K562 (cell line): ENCODE measurements at regions not wholly inside any gene's neighbourhood (a gene's known extent, or its start where the extent isn't known, plus 50 kb on each side); places are given as distances from the start of the nearest gene placed in this dataset.

Source experiments
- ATAC-seq: fragments of 200-7000 bp; cut with Tn5 transposase; 3 replicates; pipeline ENCODE4 v1.9.1; 2020; ENCODE audit warnings: moderate library complexity
- BruUV-seq: library from RNA; stranded (reverse); fragments of 400-500 nt; replicated peaks from 2 replicates; lab custom pipeline; 2021; lab: Mats Ljungman, UMichigan
- CTCF ChIA-PET: fragments of 300-600 bp; formaldehyde crosslinking; extraction: SDS; loops from one replicate; lab custom pipeline; 2021; ENCODE audit warnings: low intra/inter-chr PET ratio; lab: Yijun Ruan, JAX
- POLR2A ChIA-PET: fragments of 300-600, 350-650 bp; sonication (Branson Sonifier 250); formaldehyde crosslinking; extraction: SDS; loops from one replicate; lab custom pipeline; 2021; ENCODE audit warnings: antibody characterized with exemption, inconsistent platforms; lab: Yijun Ruan, JAX
- DNase-seq, 4 experiments: peaks; one replicate each; pipeline versions ENCODE4 v3.0.0 to v3.0.0-alpha.2; 2011 to 2018; ENCODE audit warnings: low spot score in 3 of 4, mixed read lengths in 3 of 4; ENCODE audit errors: extremely low read depth in 1 of 4
- FAIRE-seq: peaks from 2 replicates; lab custom pipeline; 2011; peaks lifted over from hg19 to GRCh38; lab: Jason Lieb, UNC
- H2AFZ ChIP-seq: 2 replicates; pipeline ENCODE4 v1.6.0; 2011; ENCODE audit warnings: low read depth, low read length, control low read depth, inconsistent platforms
- H3K27ac ChIP-seq: fragments of 200-600 bp; 3 replicates; pipeline ENCODE4 v1.8.0; 2011; ENCODE audit warnings: low read depth, mild to moderate bottlenecking, control low read depth, inconsistent platforms, low read length, moderate library complexity, mixed read lengths; ENCODE audit errors: extremely low read depth
- H3K27me3 ChIP-seq, 2 experiments: fragments of 300-600 bp in 1 of 2; 2 replicates in 1 of 2; 3 replicates in 1 of 2; pipeline versions ENCODE4 v1.6.0 to v1.8.0; 2011; ENCODE audit warnings: inconsistent platforms in 2 of 2, low read length in 2 of 2, mild to moderate bottlenecking in 1 of 2, mixed read lengths in 1 of 2, moderate library complexity in 1 of 2; ENCODE audit not compliant: control insufficient read depth in 2 of 2, insufficient read depth in 2 of 2
- H3K36me3 ChIP-seq: fragments of 300-600 bp; 3 replicates; pipeline ENCODE4 v1.8.0; 2011; ENCODE audit warnings: mild to moderate bottlenecking, low read length, inconsistent platforms; ENCODE audit not compliant: control insufficient read depth, insufficient read depth
- H3K4me1 ChIP-seq, 2 experiments: fragments of 200-600 bp in 1 of 2; replicated peaks in 1 of 2; 2 replicates in 1 of 2; 3 replicates in 1 of 2; pipeline versions ENCODE4 v1.5.1 to v1.8.0; 2011; ENCODE audit warnings: inconsistent platforms in 2 of 2, low read length in 2 of 2, mild to moderate bottlenecking in 1 of 2, mixed read lengths in 1 of 2, moderate library complexity in 1 of 2; ENCODE audit not compliant: control insufficient read depth in 2 of 2, insufficient read depth in 2 of 2
- H3K4me2 ChIP-seq: 2 replicates; pipeline ENCODE4 v1.6.1; 2011; ENCODE audit warnings: low read length, control low read depth, inconsistent platforms, mixed read lengths; ENCODE audit not compliant: insufficient read depth
- H3K4me3 ChIP-seq: fragments of 200-600 bp; sonication (generic), shearing (Covaris generic); 2 replicates; pipeline ENCODE4 v1.5.1; 2016; ENCODE audit warnings: control low read depth, inconsistent platforms
- H3K79me2 ChIP-seq: fragments of 200-600 bp; 3 replicates; pipeline ENCODE4 v1.8.0; 2011; ENCODE audit warnings: low read length, inconsistent platforms; ENCODE audit not compliant: control insufficient read depth, insufficient read depth
- H3K9ac ChIP-seq, 2 experiments: 2 replicates each; pipeline versions ENCODE4 v1.6.0 to v1.6.1; 2011; ENCODE audit warnings: low read depth in 2 of 2, low read length in 2 of 2, control low read depth in 1 of 2, inconsistent platforms in 1 of 2, mild to moderate bottlenecking in 1 of 2, mixed read lengths in 1 of 2; ENCODE audit not compliant: insufficient read depth in 1 of 2
- H3K9me1 ChIP-seq: one replicate; pipeline ENCODE4 v1.6.0; 2011; ENCODE audit warnings: inconsistent platforms, mild to moderate bottlenecking, low read length, moderate library complexity; ENCODE audit not compliant: control insufficient read depth, insufficient read depth
- H3K9me3 ChIP-seq: replicated peaks from 2 replicates; pipeline ENCODE4 v1.5.1; 2011; ENCODE audit warnings: low read depth, low read length, inconsistent platforms; ENCODE audit not compliant: control insufficient read depth, insufficient read depth
- H4K20me1 ChIP-seq: replicated peaks from 2 replicates; pipeline ENCODE4 v1.6.1; 2011; ENCODE audit warnings: low read length, inconsistent platforms, mixed read lengths; ENCODE audit not compliant: control insufficient read depth, insufficient read depth
- CREB1 ChIP-seq, 2 experiments: sonication (generic) in 1 of 2; formaldehyde crosslinking in 1 of 2; IDR thresholded peaks; 2 replicates each; pipeline versions ENCODE4 v1.6.1 to v1.8.0; 2012 to 2022; ENCODE audit warnings: inconsistent platforms in 1 of 2, mild to moderate bottlenecking in 1 of 2, missing genetic modification reagents in 1 of 2, moderate library complexity in 1 of 2
- GTF2B ChIP-seq: IDR thresholded peaks from 2 replicates; pipeline ENCODE4 v1.6.1; 2011; ENCODE audit not compliant: insufficient read length; ENCODE audit errors: extremely low read depth
- HES1 ChIP-seq: fragments of 450-650 bp; IDR thresholded peaks from 2 replicates; pipeline ENCODE4 v1.6.1; 2016; ENCODE audit warnings: low read depth, mild to moderate bottlenecking, moderate library complexity
- HMG20A ChIP-seq: fragments of 450-650 bp; formaldehyde crosslinking; conservative IDR thresholded peaks from 2 replicates; pipeline ENCODE4 v1.4.0; 2020; ENCODE audit warnings: mild to moderate bottlenecking, mixed read lengths
- HNRNPH1 ChIP-seq: fragments of 200-400 bp; formaldehyde crosslinking; optimal IDR thresholded peaks from 2 replicates; pipeline ENCODE3; 2017; ENCODE audit warnings: low read depth, mild to moderate bottlenecking, low read length, moderate library complexity
- HNRNPL ChIP-seq: fragments of 200-400 bp; formaldehyde crosslinking; IDR thresholded peaks from 2 replicates; pipeline ENCODE4 v1.6.1; 2017; ENCODE audit warnings: low read depth, mild to moderate bottlenecking, low read length
- HNRNPUL1 ChIP-seq: fragments of 200-400 bp; formaldehyde crosslinking; IDR thresholded peaks from 2 replicates; pipeline ENCODE4 v1.6.1; 2017; ENCODE audit warnings: low read length
- KHSRP ChIP-seq: fragments of 450-650 bp; IDR thresholded peaks from 2 replicates; pipeline ENCODE4 v1.6.1; 2017
- LCOR ChIP-seq: sonication (generic); formaldehyde crosslinking; IDR thresholded peaks from 2 replicates; pipeline ENCODE4 v1.8.0; 2022; ENCODE audit warnings: mild to moderate bottlenecking, missing genetic modification reagents
- NR4A1 ChIP-seq, 2 experiments: fragments of 250-450 bp in 1 of 2; fragments of 450-650 bp in 1 of 2; sonication (Bioruptor Pico) in 1 of 2; IDR thresholded peaks; 2 replicates each; pipeline versions ENCODE4 v1.4.0 to v1.6.1; 2016 to 2020; ENCODE audit warnings: mild to moderate bottlenecking in 2 of 2, missing compliant biosample characterization in 1 of 2, missing genetic modification characterization in 1 of 2, moderate library complexity in 1 of 2
- RNF2 ChIP-seq: sonication (generic); IDR thresholded peaks from 2 replicates; pipeline ENCODE4 v1.6.1; 2016
- SAP30 ChIP-seq: fragments of 200-600 bp; sonication (generic); IDR thresholded peaks from 2 replicates; pipeline ENCODE4 v1.6.1; 2012; ENCODE audit warnings: borderline replicate concordance, low read depth, mild to moderate bottlenecking, moderate library complexity, low read length, control low read depth, inconsistent platforms; ENCODE audit not compliant: insufficient read depth, poor library complexity, severe bottlenecking
- TAF7 ChIP-seq: fragments of 450-650 bp; IDR thresholded peaks from 2 replicates; pipeline ENCODE4 v1.6.1; 2016; ENCODE audit warnings: missing genetic modification characterization, missing compliant biosample characterization
- ZNF444 ChIP-seq: fragments of 250-450 bp; sonication (Bioruptor Pico); IDR thresholded peaks from 2 replicates; pipeline ENCODE4 v1.4.0; 2020; ENCODE audit warnings: mild to moderate bottlenecking, moderate library complexity
- ZNF764 ChIP-seq: fragments of 250-450 bp; sonication (Bioruptor Pico); IDR thresholded peaks from 2 replicates; pipeline ENCODE4 v1.4.0; 2020; ENCODE audit warnings: low read depth, mild to moderate bottlenecking, moderate library complexity
- ZNF79 ChIP-seq: fragments of 250-450 bp; sonication (Bioruptor Pico); IDR thresholded peaks from 2 replicates; pipeline ENCODE4 v1.4.0; 2020; ENCODE audit warnings: low read depth, mild to moderate bottlenecking, moderate library complexity
- ZSCAN32 ChIP-seq: fragments of 450-650 bp; formaldehyde crosslinking; IDR thresholded peaks from 2 replicates; pipeline ENCODE4 v1.4.0; 2020; ENCODE audit warnings: mild to moderate bottlenecking, moderate library complexity
- WGBS: fragments of 100-300 bp; shearing (Covaris generic); methylation state at CpG from one replicate; pipeline ENCODE4 v1.1.6; 2016; ENCODE audit warnings: low coverage, mixed read lengths; ENCODE audit not compliant: insufficient coverage; ENCODE audit errors: missing lambda C conversion rate; 5-methylcytosine and 5-hydroxymethylcytosine counted together
- in situ Hi-C: fragments of 300-500 bp; cut with MboI; formaldehyde crosslinking; loops from 4 replicates; pipeline ENCODE4 v1.15.0; 2018; ENCODE audit warnings: inconsistent platforms, mixed read lengths
- intact Hi-C: fragments of 100-400 bp; cut with micrococcal nuclease; formaldehyde crosslinking; loops from 2 replicates; pipeline ENCODE4 v1.14.2; 2022
- TF ChIP-seq, protein P1 (sequence below): fragments of 250-450 bp; sonication (Bioruptor Pico); IDR thresholded peaks from 2 replicates; pipeline ENCODE4 v1.9.0; 2021; ENCODE audit warnings: mild to moderate bottlenecking, inconsistent platforms
- TF ChIP-seq, protein P2 (sequence below), 2 experiments: fragments of 450-650 bp in 1 of 2; sonication (generic) in 1 of 2; formaldehyde crosslinking; conservative IDR thresholded peaks; 2 replicates each; pipeline versions ENCODE4 v1.4.0 to v1.8.1; 2020 to 2022; ENCODE audit warnings: mild to moderate bottlenecking in 1 of 2, missing genetic modification reagents in 1 of 2

GRCh38 chr1:88080875-88081274 lies 603.2 kb upstream of the PKN2 start (continued):
- TF ChIP-seq, protein P1, sequence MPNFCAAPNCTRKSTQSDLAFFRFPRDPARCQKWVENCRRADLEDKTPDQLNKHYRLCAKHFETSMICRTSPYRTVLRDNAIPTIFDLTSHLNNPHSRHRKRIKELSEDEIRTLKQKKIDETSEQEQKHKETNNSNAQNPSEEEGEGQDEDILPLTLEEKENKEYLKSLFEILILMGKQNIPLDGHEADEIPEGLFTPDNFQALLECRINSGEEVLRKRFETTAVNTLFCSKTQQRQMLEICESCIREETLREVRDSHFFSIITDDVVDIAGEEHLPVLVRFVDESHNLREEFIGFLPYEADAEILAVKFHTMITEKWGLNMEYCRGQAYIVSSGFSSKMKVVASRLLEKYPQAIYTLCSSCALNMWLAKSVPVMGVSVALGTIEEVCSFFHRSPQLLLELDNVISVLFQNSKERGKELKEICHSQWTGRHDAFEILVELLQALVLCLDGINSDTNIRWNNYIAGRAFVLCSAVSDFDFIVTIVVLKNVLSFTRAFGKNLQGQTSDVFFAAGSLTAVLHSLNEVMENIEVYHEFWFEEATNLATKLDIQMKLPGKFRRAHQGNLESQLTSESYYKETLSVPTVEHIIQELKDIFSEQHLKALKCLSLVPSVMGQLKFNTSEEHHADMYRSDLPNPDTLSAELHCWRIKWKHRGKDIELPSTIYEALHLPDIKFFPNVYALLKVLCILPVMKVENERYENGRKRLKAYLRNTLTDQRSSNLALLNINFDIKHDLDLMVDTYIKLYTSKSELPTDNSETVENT (CRISPR knock-in tag): no peak
- no peak for TF ChIP-seq CREB1 (IDR thresholded peaks at IDR 0.05)
- TF ChIP-seq CREB1 (CRISPR knock-in tag; IDR thresholded peaks at IDR 0.05): no peak
- TF ChIP-seq SAP30: no peak
- no peak for TF ChIP-seq HES1
- no peak for TF ChIP-seq ZNF444 (CRISPR knock-in tag)
- TF ChIP-seq HNRNPH1: no peak
- TF ChIP-seq ZNF79: no peak
- TF ChIP-seq, all 486 proteins: peak for 0

- ChIA-PET POLR2A (no interaction called here), CTCF (no interaction called here)
- Histone ChIP-seq H3K36me3 (no peaks in the 10 kb centered on the region), H3K27ac (no peak overlapping the region), H4K20me1 (no peaks in the 10 kb centered on the region), H3K4me3 (no peak overlapping the region), H3K4me2 (no peak overlapping the region), H3K4me1 (no peaks in the 10 kb centered on the region), H3K27me3 (no peaks in the 10 kb centered on the region), H3K9me3 (no peaks in the 10 kb centered on the region), H2AFZ (no peak overlapping the region), H3K9me1 (no peaks in the 10 kb centered on the region), H3K9ac (no peak overlapping the region), H3K79me2 (no peaks in the 10 kb centered on the region)
- DNase-seq (no peak), FAIRE-seq (no peak), ATAC-seq (no peak)
- intact Hi-C loops (no loop called here), in situ Hi-C loops (no loop called here)
- no TSS peak for BruUV-seq
- WGBS: 2% methylated on average over 8 of the region's 8 CpGs
- no peak for TF ChIP-seq LCOR (CRISPR knock-in tag)
- no peak for TF ChIP-seq ZSCAN32 (CRISPR knock-in tag)
- TF ChIP-seq, protein P2, sequence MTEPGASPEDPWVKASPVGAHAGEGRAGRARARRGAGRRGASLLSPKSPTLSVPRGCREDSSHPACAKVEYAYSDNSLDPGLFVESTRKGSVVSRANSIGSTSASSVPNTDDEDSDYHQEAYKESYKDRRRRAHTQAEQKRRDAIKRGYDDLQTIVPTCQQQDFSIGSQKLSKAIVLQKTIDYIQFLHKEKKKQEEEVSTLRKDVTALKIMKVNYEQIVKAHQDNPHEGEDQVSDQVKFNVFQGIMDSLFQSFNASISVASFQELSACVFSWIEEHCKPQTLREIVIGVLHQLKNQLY (CRISPR knock-in tag; conservative IDR thresholded peaks at IDR 0.05): no peak
- no peak for TF ChIP-seq HMG20A
- no peak for TF ChIP-seq HNRNPL
- no peak for TF ChIP-seq HNRNPUL1
- TF ChIP-seq ZNF764 (CRISPR knock-in tag): no peak
- TF ChIP-seq RNF2: no peak
- TF ChIP-seq NR4A1 (CRISPR knock-in tag; IDR thresholded peaks at IDR 0.05): no peak
- no peak for TF ChIP-seq NR4A1 (tag; IDR thresholded peaks at IDR 0.05)
- no peak for TF ChIP-seq TAF7 (tag)
- TF ChIP-seq GTF2B: no peak
- TF ChIP-seq KHSRP: no peak
Measured at GRCh38 chr1:88088481-88088880, 595.6 kb upstream of the PKN2 start.
